ENCODE measurements at regions not wholly inside any gene's neighbourhood (a gene's known extent, or its start where the extent isn't known, plus 50 kb on each side); places are given as distances from the start of the nearest gene placed in this dataset.

- H3K27me3 ChIP-seq (ENCODE audit: control insufficient read depth, insufficient read depth, low read length, poor library complexity, severe bottlenecking): no peaks in the 10 kb centered on the region
- no peaks in the 10 kb centered on the region for H3K4me1 ChIP-seq (ENCODE audit: control insufficient read depth, insufficient read depth, low read length)
- H3K27ac ChIP-seq (ENCODE audit: insufficient read depth, low read depth, low read length, poor library complexity, severe bottlenecking): no peak overlapping the region
- H3K4me3 ChIP-seq (ENCODE audit: insufficient read depth, low read depth, low read length): no peak overlapping the region
- WGBS, 2 experiments: 95 to 96% methylated on average over 6 of the region's 6 CpGs
- H3K9me3 ChIP-seq (ENCODE audit: control insufficient read depth, low read length): no peaks in the 10 kb centered on the region
- no peaks in the 10 kb centered on the region for H3K36me3 ChIP-seq (ENCODE audit: control insufficient read depth, insufficient read depth, low read length)
Measured at GRCh38 chr3:72280876-72281275, 495.9 kb upstream of the PROK2 start.

GRCh38 chr3:72279631-72280041, 494.7 kb upstream of the PROK2 start:
- Histone ChIP-seq H3K27me3 (ENCODE audit: control insufficient read depth, insufficient read depth, low read length, poor library complexity, severe bottlenecking) (no peaks in the 10 kb centered on the region), H3K9me3 (ENCODE audit: control insufficient read depth, low read length) (no peaks in the 10 kb centered on the region), H3K36me3 (ENCODE audit: control insufficient read depth, insufficient read depth, low read length) (no peaks in the 10 kb centered on the region), H3K27ac (ENCODE audit: insufficient read depth, low read depth, low read length, poor library complexity, severe bottlenecking) (no peak overlapping the region), H3K4me3 (ENCODE audit: insufficient read depth, low read depth, low read length) (no peak overlapping the region), H3K4me1 (ENCODE audit: control insufficient read depth, insufficient read depth, low read length) (no peaks in the 10 kb centered on the region)
- WGBS, 2 experiments: 79 to 87% methylated on average over 6 of the region's 6 CpGs

- no peaks in the 10 kb centered on the region for H3K36me3 ChIP-seq (ENCODE audit: control insufficient read depth, insufficient read depth, low read length)
- no peaks in the 10 kb centered on the region for H3K4me1 ChIP-seq (ENCODE audit: control insufficient read depth, insufficient read depth, low read length)
- H3K9me3 ChIP-seq (ENCODE audit: control insufficient read depth, low read length): no peaks in the 10 kb centered on the region
- H3K4me3 ChIP-seq (ENCODE audit: insufficient read depth, low read depth, low read length): no peak overlapping the region
- WGBS, 2 experiments: 93 to 96% methylated on average over 2 to 3 of the region's 3 CpGs
- H3K27me3 ChIP-seq (ENCODE audit: control insufficient read depth, insufficient read depth, low read length, poor library complexity, severe bottlenecking): no peaks in the 10 kb centered on the region
- H3K27ac ChIP-seq (ENCODE audit: insufficient read depth, low read depth, low read length, poor library complexity, severe bottlenecking): no peak overlapping the region
Measured at GRCh38 chr3:72279068-72279604, 494.2 kb upstream of the PROK2 start.

- no peak overlapping the region for H3K27ac ChIP-seq (ENCODE audit: insufficient read depth, low read depth, low read length, poor library complexity, severe bottlenecking)
- H3K4me1 ChIP-seq (ENCODE audit: control insufficient read depth, insufficient read depth, low read length): no peaks in the 10 kb centered on the region
Measured at GRCh38 chr3:72278349-72279067, 493.6 kb upstream of the PROK2 start.

GRCh38 chr3:72277710-72278109, 492.8 kb upstream of the PROK2 start:
- H3K4me1 ChIP-seq (ENCODE audit: control insufficient read depth, insufficient read depth, low read length): no peaks in the 10 kb centered on the region
- 85 to 94% methylated on average over 4 of the region's 4 CpGs for WGBS, 2 experiments
- H3K27me3 ChIP-seq (ENCODE audit: control insufficient read depth, insufficient read depth, low read length, poor library complexity, severe bottlenecking): no peaks in the 10 kb centered on the region
- no peak overlapping the region for H3K27ac ChIP-seq (ENCODE audit: insufficient read depth, low read depth, low read length, poor library complexity, severe bottlenecking)
- no peaks in the 10 kb centered on the region for H3K36me3 ChIP-seq (ENCODE audit: control insufficient read depth, insufficient read depth, low read length)
- H3K4me3 ChIP-seq (ENCODE audit: insufficient read depth, low read depth, low read length): no peak overlapping the region
- H3K9me3 ChIP-seq (ENCODE audit: control insufficient read depth, low read length): no peaks in the 10 kb centered on the region

More at GRCh38 chr3:72278349-72279067, 493.6 kb upstream of the PROK2 start:
- 86 to 93% methylated on average over 3 of the region's 3 CpGs for WGBS, 2 experiments
- Histone ChIP-seq H3K9me3 (ENCODE audit: control insufficient read depth, low read length) (no peaks in the 10 kb centered on the region), H3K36me3 (ENCODE audit: control insufficient read depth, insufficient read depth, low read length) (no peaks in the 10 kb centered on the region), H3K27me3 (ENCODE audit: control insufficient read depth, insufficient read depth, low read length, poor library complexity, severe bottlenecking) (no peaks in the 10 kb centered on the region), H3K4me3 (ENCODE audit: insufficient read depth, low read depth, low read length) (no peak overlapping the region)

- 87 to 98% methylated on average over 3 of the region's 3 CpGs for WGBS, 2 experiments
- Histone ChIP-seq H3K27ac (ENCODE audit: insufficient read depth, low read depth, low read length, poor library complexity, severe bottlenecking) (no peak overlapping the region), H3K9me3 (ENCODE audit: control insufficient read depth, low read length) (no peaks in the 10 kb centered on the region), H3K4me1 (ENCODE audit: control insufficient read depth, insufficient read depth, low read length) (no peaks in the 10 kb centered on the region), H3K27me3 (ENCODE audit: control insufficient read depth, insufficient read depth, low read length, poor library complexity, severe bottlenecking) (no peaks in the 10 kb centered on the region), H3K36me3 (ENCODE audit: control insufficient read depth, insufficient read depth, low read length) (no peaks in the 10 kb centered on the region), H3K4me3 (ENCODE audit: insufficient read depth, low read depth, low read length) (no peak overlapping the region)
Measured at GRCh38 chr3:72276806-72277205, 491.9 kb upstream of the PROK2 start.

GRCh38 chr3:72275331-72275751, 490.4 kb upstream of the PROK2 start:
- Histone ChIP-seq H3K36me3 (ENCODE audit: control insufficient read depth, insufficient read depth, low read length) (no peaks in the 10 kb centered on the region), H3K27me3 (ENCODE audit: control insufficient read depth, insufficient read depth, low read length, poor library complexity, severe bottlenecking) (no peaks in the 10 kb centered on the region), H3K27ac (ENCODE audit: insufficient read depth, low read depth, low read length, poor library complexity, severe bottlenecking) (no peak overlapping the region), H3K4me3 (ENCODE audit: insufficient read depth, low read depth, low read length) (no peak overlapping the region), H3K4me1 (ENCODE audit: control insufficient read depth, insufficient read depth, low read length) (no peaks in the 10 kb centered on the region), H3K9me3 (ENCODE audit: control insufficient read depth, low read length) (no peaks in the 10 kb centered on the region)
- WGBS, 2 experiments: 65 to 81% methylated on average over 6 to 7 of the region's 7 CpGs

GRCh38 chr3:72274493-72275330, 489.8 kb upstream of the PROK2 start:
- Histone ChIP-seq H3K36me3 (ENCODE audit: control insufficient read depth, insufficient read depth, low read length) (no peaks in the 10 kb centered on the region), H3K9me3 (ENCODE audit: control insufficient read depth, low read length) (no peaks in the 10 kb centered on the region), H3K4me1 (ENCODE audit: control insufficient read depth, insufficient read depth, low read length) (no peaks in the 10 kb centered on the region), H3K27me3 (ENCODE audit: control insufficient read depth, insufficient read depth, low read length, poor library complexity, severe bottlenecking) (no peaks in the 10 kb centered on the region), H3K4me3 (ENCODE audit: insufficient read depth, low read depth, low read length) (no peak overlapping the region), H3K27ac (ENCODE audit: insufficient read depth, low read depth, low read length, poor library complexity, severe bottlenecking) (no peak overlapping the region)
- 82% methylated on average over 12 of the region's 12 CpGs for WGBS, 2 experiments

- Histone ChIP-seq H3K4me1 (ENCODE audit: control insufficient read depth, insufficient read depth, low read length) (no peaks in the 10 kb centered on the region), H3K27ac (ENCODE audit: insufficient read depth, low read depth, low read length, poor library complexity, severe bottlenecking) (no peak overlapping the region), H3K36me3 (ENCODE audit: control insufficient read depth, insufficient read depth, low read length) (no peaks in the 10 kb centered on the region), H3K9me3 (ENCODE audit: control insufficient read depth, low read length) (no peaks in the 10 kb centered on the region), H3K4me3 (ENCODE audit: insufficient read depth, low read depth, low read length) (no peak overlapping the region), H3K27me3 (ENCODE audit: control insufficient read depth, insufficient read depth, low read length, poor library complexity, severe bottlenecking) (no peaks in the 10 kb centered on the region)
- 51 to 59% methylated on average over 5 to 6 of the region's 6 CpGs for WGBS, 2 experiments
Measured at GRCh38 chr3:72273615-72274014, 488.7 kb upstream of the PROK2 start.

GRCh38 chr3:72272356-72272755, 487.4 kb upstream of the PROK2 start:
- no peak overlapping the region for H3K27ac ChIP-seq (ENCODE audit: insufficient read depth, low read depth, low read length, poor library complexity, severe bottlenecking)
- H3K27me3 ChIP-seq (ENCODE audit: control insufficient read depth, insufficient read depth, low read length, poor library complexity, severe bottlenecking): no peaks in the 10 kb centered on the region
- no peaks in the 10 kb centered on the region for H3K9me3 ChIP-seq (ENCODE audit: control insufficient read depth, low read length)
- 96 to 97% methylated on average over 6 of the region's 6 CpGs for WGBS, 2 experiments
- H3K36me3 ChIP-seq (ENCODE audit: control insufficient read depth, insufficient read depth, low read length): no peaks in the 10 kb centered on the region
- H3K4me1 ChIP-seq (ENCODE audit: control insufficient read depth, insufficient read depth, low read length): peaks cover 5% of the 10 kb centered on the region
- no peak overlapping the region for H3K4me3 ChIP-seq (ENCODE audit: insufficient read depth, low read depth, low read length)
